Lung (tissue), 11 donors: ENCODE measurements at regions not wholly inside any gene's neighbourhood (a gene's known extent, or its start where the extent isn't known, plus 50 kb on each side); places are given as distances from the start of the nearest gene placed in this dataset.
"Not testable (repeated sequence)": the region's sequence is repeated elsewhere in the genome, so short reads cannot be mapped to it uniquely, and the experiment has no call there.

Source experiments
- ATAC-seq: fragments of 200-7000 bp; cut with Tn5 transposase; one replicate; pipeline ENCODE4 v1.9.1; 2020; ENCODE audit warnings: moderate number of reproducible peaks; ENCODE audit not compliant: insufficient read depth, low FRiP score
- DNase-seq, 3 donors: peaks; one replicate each; pipeline ENCODE4 v3.0.0-alpha.2; 2013 to 2017
- H3K27ac ChIP-seq, 2 donors: one replicate each; pipeline ENCODE4 v1.5.1; 2013; ENCODE audit warnings: mild to moderate bottlenecking in 2 of 2, moderate library complexity in 2 of 2, control low read depth in 1 of 2, inconsistent platforms in 1 of 2, low read depth in 1 of 2, low read length in 1 of 2
- H3K27me3 ChIP-seq, 3 donors: one replicate each; pipeline ENCODE4 v1.5.1; 2013; ENCODE audit warnings: low read length in 2 of 3; ENCODE audit not compliant: control insufficient read depth in 3 of 3, insufficient read depth in 3 of 3
- H3K36me3 ChIP-seq, 4 donors: one replicate each; pipeline ENCODE4 v1.5.1; 2013; ENCODE audit warnings: low read length in 4 of 4, mild to moderate bottlenecking in 1 of 4, moderate library complexity in 1 of 4; ENCODE audit not compliant: control insufficient read depth in 4 of 4, insufficient read depth in 4 of 4
- H3K4me1 ChIP-seq, 5 donors: one replicate each; pipeline ENCODE4 v1.5.1; 2013; ENCODE audit warnings: low read length in 5 of 5, mild to moderate bottlenecking in 2 of 5, moderate library complexity in 1 of 5; ENCODE audit not compliant: control insufficient read depth in 5 of 5, insufficient read depth in 5 of 5
- H3K4me3 ChIP-seq: one replicate; pipeline ENCODE4 v1.5.1; 2013; ENCODE audit warnings: mild to moderate bottlenecking, control low read depth, moderate library complexity
- H3K9ac ChIP-seq, 2 donors: one replicate each; pipeline ENCODE4 v1.5.1; 2013; ENCODE audit warnings: low read length in 2 of 2, control low read depth in 1 of 2; ENCODE audit not compliant: insufficient read depth in 1 of 2
- H3K9me3 ChIP-seq, 4 donors: one replicate each; pipeline ENCODE4 v1.5.1; 2013; ENCODE audit warnings: low read length in 3 of 4, mild to moderate bottlenecking in 1 of 4, moderate library complexity in 1 of 4; ENCODE audit not compliant: control insufficient read depth in 4 of 4, insufficient read depth in 3 of 4
- WGBS, 2 donors: extraction: QIAGEN DNeasy Blood & Tissue Kit; methylation state at CpG; one replicate each; pipeline ENCODE4 v1.1.7; 2013; 5-methylcytosine and 5-hydroxymethylcytosine counted together
- TF ChIP-seq, protein P1 (sequence below): IDR thresholded peaks from 2 replicates; pipeline ENCODE4 v1.5.1; 2012; ENCODE audit warnings: mild to moderate bottlenecking; ENCODE audit errors: control extremely low read depth, extremely low read depth
- donor health status: control.
- donor health status: control.
- donor health status: Bipolar disorder and iron deficiency.
- donor health status: healthy.
- donor health status: DM: yes; HTN: yes; CAD: no.

- ATAC-seq (no peak), DNase-seq (no peak)
- Histone ChIP-seq H3K4me3 (no peak overlapping the region), H3K9me3 (no peaks in the 10 kb centered on the region), H3K27ac (no peak overlapping the region), H3K36me3 (no peaks in the 10 kb centered on the region), H3K4me1 (peaks cover 0 to 32% (median 6%) of the 10 kb centered on the region in 5 donors), H3K9ac (no peak overlapping the region), H3K27me3 (no peaks in the 10 kb centered on the region)
- WGBS, 2 donors = 75 to 92% methylated on average over 7 of the region's 7 CpGs
- TF ChIP-seq, protein P1, sequence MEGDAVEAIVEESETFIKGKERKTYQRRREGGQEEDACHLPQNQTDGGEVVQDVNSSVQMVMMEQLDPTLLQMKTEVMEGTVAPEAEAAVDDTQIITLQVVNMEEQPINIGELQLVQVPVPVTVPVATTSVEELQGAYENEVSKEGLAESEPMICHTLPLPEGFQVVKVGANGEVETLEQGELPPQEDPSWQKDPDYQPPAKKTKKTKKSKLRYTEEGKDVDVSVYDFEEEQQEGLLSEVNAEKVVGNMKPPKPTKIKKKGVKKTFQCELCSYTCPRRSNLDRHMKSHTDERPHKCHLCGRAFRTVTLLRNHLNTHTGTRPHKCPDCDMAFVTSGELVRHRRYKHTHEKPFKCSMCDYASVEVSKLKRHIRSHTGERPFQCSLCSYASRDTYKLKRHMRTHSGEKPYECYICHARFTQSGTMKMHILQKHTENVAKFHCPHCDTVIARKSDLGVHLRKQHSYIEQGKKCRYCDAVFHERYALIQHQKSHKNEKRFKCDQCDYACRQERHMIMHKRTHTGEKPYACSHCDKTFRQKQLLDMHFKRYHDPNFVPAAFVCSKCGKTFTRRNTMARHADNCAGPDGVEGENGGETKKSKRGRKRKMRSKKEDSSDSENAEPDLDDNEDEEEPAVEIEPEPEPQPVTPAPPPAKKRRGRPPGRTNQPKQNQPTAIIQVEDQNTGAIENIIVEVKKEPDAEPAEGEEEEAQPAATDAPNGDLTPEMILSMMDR = no peak
Observed at GRCh38 chr10:29378106-29378505, 89.2 kb downstream of the LYZL1 start.

GRCh38 chr10:29379208-29379607, 90.3 kb downstream of the LYZL1 start:
- Histone ChIP-seq H3K9me3 (no peaks in the 10 kb centered on the region), H3K36me3 (no peaks in the 10 kb centered on the region), H3K4me1 (peaks cover 0 to 32% (median 6%) of the 10 kb centered on the region in 5 donors), H3K27ac (no peak overlapping the region), H3K4me3 (no peak overlapping the region), H3K9ac (no peak overlapping the region), H3K27me3 (no peaks in the 10 kb centered on the region)
- DNase-seq (peak; percentile 63 to 81 (median 67)), ATAC-seq (no peak)
- 64 to 79% methylated on average over 4 of the region's 4 CpGs for WGBS, 2 donors
- TF ChIP-seq, protein P1 = no peak

DNA sequence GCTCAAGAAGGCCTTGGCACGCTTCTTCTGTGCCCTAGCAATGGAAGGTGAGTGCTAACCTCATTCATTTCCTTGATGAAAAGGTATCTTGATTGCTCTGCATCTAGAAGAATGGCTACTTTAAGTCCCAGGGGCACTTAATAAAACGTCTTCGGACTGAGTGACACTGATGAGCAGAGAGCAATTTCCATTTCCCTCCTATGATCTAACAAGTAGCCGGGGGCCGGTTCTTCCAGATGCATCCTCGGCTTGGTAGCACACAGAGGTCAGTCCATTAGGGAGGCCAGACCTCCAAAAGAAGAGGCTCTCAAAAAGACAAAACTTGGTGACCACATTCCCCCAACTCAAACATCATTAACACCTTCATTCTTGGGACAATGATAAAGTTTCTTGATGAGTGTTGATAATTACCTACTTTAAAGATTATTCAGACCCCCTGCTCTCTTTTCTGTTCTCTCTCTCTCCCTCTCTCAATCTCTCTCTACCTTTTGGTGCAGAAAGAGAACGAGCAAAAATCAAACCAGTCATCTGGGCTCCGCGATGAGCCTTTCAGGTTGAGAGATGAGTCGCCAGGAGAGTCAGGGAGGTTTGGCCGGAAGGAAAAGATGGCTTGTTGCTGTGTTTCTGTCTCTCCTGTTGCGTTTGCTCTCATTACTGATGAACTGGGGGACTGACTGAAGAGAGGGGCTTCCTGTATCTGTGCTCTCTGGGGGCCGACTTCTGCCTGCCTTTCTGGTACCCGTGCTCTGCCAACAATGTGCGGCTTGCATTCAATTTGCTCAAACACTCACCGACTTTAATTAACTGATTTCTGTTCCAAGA, 91.1 kb downstream of the LYZL1 start:
- ATAC-seq, H3K27me3 ChIP-seq, H3K36me3 ChIP-seq, H3K9ac ChIP-seq, H3K27ac ChIP-seq, H3K9me3 ChIP-seq, H3K4me3 ChIP-seq: not testable (repeated sequence)
- peaks cover 0 to 32% (median 6%) of the 10 kb centered on the region in 5 donors for H3K4me1 ChIP-seq
- DNase-seq = peak in 1 of 3 donors; percentile 35
- WGBS, 2 donors = 84 to 90% methylated on average over 16 of the region's 16 CpGs

DNA sequence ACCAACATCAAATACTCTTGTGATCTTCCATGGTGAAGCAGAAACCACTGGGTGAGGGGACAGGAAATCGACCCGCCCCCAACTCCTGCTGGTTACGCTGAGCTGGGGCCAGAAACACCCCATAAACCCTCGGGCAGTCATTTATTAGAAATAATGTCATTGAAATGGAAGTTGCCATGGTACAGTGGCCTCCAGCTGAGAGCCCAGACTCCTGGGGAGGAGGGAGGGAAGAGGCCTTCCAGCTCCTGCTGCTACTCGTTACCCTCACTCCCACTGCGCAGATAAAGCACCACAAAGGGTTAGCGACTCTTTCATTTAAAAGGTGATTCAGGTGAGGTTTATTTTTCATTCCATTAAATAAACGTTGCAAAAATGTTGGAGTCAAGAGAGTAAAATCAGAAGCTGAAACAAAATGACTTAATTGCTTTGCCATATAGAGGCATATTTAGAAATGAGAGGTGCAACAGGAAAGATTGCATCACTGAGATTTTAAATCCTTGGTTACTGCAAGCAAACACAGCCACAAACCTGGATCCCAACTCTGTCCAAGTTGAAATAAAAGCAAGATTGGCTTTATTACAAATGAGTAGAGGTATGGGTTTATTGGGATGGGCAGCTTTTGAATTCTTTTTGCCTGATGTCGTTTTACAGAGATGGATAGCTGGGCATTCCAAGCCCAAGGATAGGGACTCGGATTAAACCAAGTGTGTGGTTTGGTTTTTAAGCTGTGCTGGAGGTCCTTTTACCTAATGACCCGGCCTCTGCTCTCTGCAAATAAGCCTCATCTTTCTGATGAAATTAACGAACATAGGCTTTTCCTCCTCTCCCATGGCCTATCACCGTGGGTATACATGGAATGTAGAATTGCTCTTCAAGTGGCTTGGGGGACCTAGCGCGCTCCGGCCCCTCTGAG, 92.0 kb downstream of the LYZL1 start:
- H3K9ac ChIP-seq, ATAC-seq, H3K36me3 ChIP-seq, H3K27ac ChIP-seq, H3K4me3 ChIP-seq, H3K9me3 ChIP-seq, H3K27me3 ChIP-seq: not testable (repeated sequence)
- peaks cover 0 to 32% (median 6%) of the 10 kb centered on the region in 5 donors for H3K4me1 ChIP-seq
- DNase-seq = peak; percentile 85 to 91 (median 86)
- WGBS, 2 donors = 61 to 76% methylated on average over 15 of the region's 16 CpGs
